Astrocyte (in vitro differentiated cells and primary cell): ENCODE measurements at regions not wholly inside any gene's neighbourhood (a gene's known extent, or its start where the extent isn't known, plus 50 kb on each side); places are given as distances from the start of the nearest gene placed in this dataset.

Experiments used
- DNase-seq: peaks from one replicate; pipeline ENCODE4 v3.0.0-alpha.2; 2010; ENCODE audit warnings: low read depth
- FAIRE-seq: peaks from 2 replicates; lab custom pipeline; 2011; peaks lifted over from hg19 to GRCh38; lab: Jason Lieb, UNC
- H2AFZ ChIP-seq: 2 replicates; pipeline ENCODE4 v1.6.0; 2012; ENCODE audit warnings: low read depth, low read length, inconsistent platforms
- H3K27ac ChIP-seq: 2 replicates; pipeline ENCODE4 v1.5.1; 2011; ENCODE audit warnings: low read depth, low read length, inconsistent platforms
- H3K27me3 ChIP-seq: 2 replicates; pipeline ENCODE4 v1.6.0; 2011; ENCODE audit warnings: low read length, inconsistent platforms; ENCODE audit not compliant: insufficient read depth
- H3K36me3 ChIP-seq: 2 replicates; pipeline ENCODE4 v1.5.1; 2011; ENCODE audit warnings: low read length, inconsistent platforms; ENCODE audit not compliant: insufficient read depth
- H3K4me1 ChIP-seq: 2 replicates; pipeline ENCODE4 v1.5.1; 2011; ENCODE audit warnings: low read length, inconsistent platforms; ENCODE audit not compliant: insufficient read depth
- H3K4me2 ChIP-seq: 2 replicates; pipeline ENCODE4 v1.6.0; 2012; ENCODE audit warnings: low read length, inconsistent platforms
- H3K4me3 ChIP-seq: 2 replicates; pipeline ENCODE4 v1.5.1; 2011; ENCODE audit warnings: low read depth, mild to moderate bottlenecking, low read length, inconsistent platforms; ENCODE audit not compliant: insufficient read depth
- H3K79me2 ChIP-seq: 2 replicates; pipeline ENCODE4 v1.6.0; 2012; ENCODE audit warnings: mild to moderate bottlenecking, low read length, inconsistent platforms; ENCODE audit not compliant: insufficient read depth
- H3K9ac ChIP-seq: 2 replicates; pipeline ENCODE4 v1.6.0; 2012; ENCODE audit warnings: mild to moderate bottlenecking, low read length, inconsistent platforms
- H3K9me3 ChIP-seq: 2 replicates; pipeline ENCODE4 v1.5.1; 2012; ENCODE audit warnings: low read depth, mild to moderate bottlenecking, low read length, inconsistent platforms; ENCODE audit not compliant: insufficient read depth
- H4K20me1 ChIP-seq: 2 replicates; pipeline ENCODE4 v1.6.0; 2012; ENCODE audit warnings: low read length, inconsistent platforms; ENCODE audit not compliant: insufficient read depth
- H3K27ac Mint-ChIP-seq: one replicate; pipeline ENCODE4 v1.8.0; 2021; ENCODE audit warnings: mild to moderate bottlenecking, mixed read lengths; ENCODE audit not compliant: unreplicated experiment
- H3K27me3 Mint-ChIP-seq: one replicate; pipeline ENCODE4 v1.8.0; 2021; ENCODE audit warnings: low read depth, mixed read lengths; ENCODE audit not compliant: unreplicated experiment
- H3K36me3 Mint-ChIP-seq: one replicate; pipeline ENCODE4 v1.8.0; 2021; ENCODE audit warnings: low read depth, mixed read lengths; ENCODE audit not compliant: unreplicated experiment
- H3K4me1 Mint-ChIP-seq: one replicate; pipeline ENCODE4 v1.8.0; 2021; ENCODE audit warnings: low read depth, mixed read lengths; ENCODE audit not compliant: unreplicated experiment
- H3K4me3 Mint-ChIP-seq: one replicate; pipeline ENCODE4 v1.8.0; 2021; ENCODE audit warnings: mild to moderate bottlenecking, moderate library complexity, mixed read lengths; ENCODE audit not compliant: unreplicated experiment
- H3K9me3 Mint-ChIP-seq: one replicate; pipeline ENCODE4 v1.8.0; 2021; ENCODE audit warnings: mild to moderate bottlenecking, mixed read lengths; ENCODE audit not compliant: unreplicated experiment
- EZH2 ChIP-seq: IDR thresholded peaks from 2 replicates; pipeline ENCODE4 v1.6.1; 2012; ENCODE audit warnings: mild to moderate bottlenecking, low read length, inconsistent platforms; ENCODE audit not compliant: insufficient read depth
- TF ChIP-seq, protein P1 (sequence below): IDR thresholded peaks from 2 replicates; pipeline ENCODE4 v1.5.1; 2011; ENCODE audit warnings: low read depth, mild to moderate bottlenecking, inconsistent platforms, low read length, moderate library complexity; ENCODE audit not compliant: insufficient read depth

DNA sequence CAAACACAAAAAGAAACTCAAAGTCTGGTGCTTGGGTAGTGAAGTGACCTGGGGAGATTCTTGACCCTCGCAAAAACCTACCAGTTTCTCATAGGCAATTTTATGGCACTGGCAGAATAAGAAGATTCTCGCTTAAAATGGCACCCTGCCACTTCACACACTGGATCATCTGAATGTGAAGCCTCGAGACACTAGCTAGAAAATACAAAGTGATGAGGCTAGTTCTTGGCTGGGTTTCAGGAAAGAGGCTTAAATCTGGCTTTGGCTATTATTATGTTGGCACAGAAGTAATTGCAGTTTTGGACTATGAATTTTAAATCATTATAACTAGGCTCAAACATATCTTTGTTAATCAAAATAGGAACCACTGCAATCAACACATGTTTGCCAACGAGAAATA is 634.7 kb upstream of the BOD1L1 start:
- Histone ChIP-seq H2AFZ (no peak overlapping the region), H3K27me3 (no peaks in the 10 kb centered on the region), H3K4me1 (no peaks in the 10 kb centered on the region), H3K36me3 (no peaks in the 10 kb centered on the region), H3K4me2 (no peak overlapping the region), H3K27ac (no peak overlapping the region), H3K9me3 (no peaks in the 10 kb centered on the region), H3K79me2 (no peaks in the 10 kb centered on the region), H3K9ac (no peak overlapping the region), H4K20me1 (no peaks in the 10 kb centered on the region), H3K4me3 (no peak overlapping the region)
- no peak for DNase-seq
- no peak for FAIRE-seq
- H3K4me1 Mint-ChIP-seq = no peaks in the 10 kb centered on the region
- TF ChIP-seq, protein P1, sequence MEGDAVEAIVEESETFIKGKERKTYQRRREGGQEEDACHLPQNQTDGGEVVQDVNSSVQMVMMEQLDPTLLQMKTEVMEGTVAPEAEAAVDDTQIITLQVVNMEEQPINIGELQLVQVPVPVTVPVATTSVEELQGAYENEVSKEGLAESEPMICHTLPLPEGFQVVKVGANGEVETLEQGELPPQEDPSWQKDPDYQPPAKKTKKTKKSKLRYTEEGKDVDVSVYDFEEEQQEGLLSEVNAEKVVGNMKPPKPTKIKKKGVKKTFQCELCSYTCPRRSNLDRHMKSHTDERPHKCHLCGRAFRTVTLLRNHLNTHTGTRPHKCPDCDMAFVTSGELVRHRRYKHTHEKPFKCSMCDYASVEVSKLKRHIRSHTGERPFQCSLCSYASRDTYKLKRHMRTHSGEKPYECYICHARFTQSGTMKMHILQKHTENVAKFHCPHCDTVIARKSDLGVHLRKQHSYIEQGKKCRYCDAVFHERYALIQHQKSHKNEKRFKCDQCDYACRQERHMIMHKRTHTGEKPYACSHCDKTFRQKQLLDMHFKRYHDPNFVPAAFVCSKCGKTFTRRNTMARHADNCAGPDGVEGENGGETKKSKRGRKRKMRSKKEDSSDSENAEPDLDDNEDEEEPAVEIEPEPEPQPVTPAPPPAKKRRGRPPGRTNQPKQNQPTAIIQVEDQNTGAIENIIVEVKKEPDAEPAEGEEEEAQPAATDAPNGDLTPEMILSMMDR = no peak
- TF ChIP-seq EZH2 = no peak
- H3K9me3 Mint-ChIP-seq = peaks cover 3% of the 10 kb centered on the region
- H3K36me3 Mint-ChIP-seq = no peaks in the 10 kb centered on the region
- no peak overlapping the region for H3K27ac Mint-ChIP-seq
- peaks cover 2% of the 10 kb centered on the region for H3K27me3 Mint-ChIP-seq
- no peak overlapping the region for H3K4me3 Mint-ChIP-seq

DNA sequence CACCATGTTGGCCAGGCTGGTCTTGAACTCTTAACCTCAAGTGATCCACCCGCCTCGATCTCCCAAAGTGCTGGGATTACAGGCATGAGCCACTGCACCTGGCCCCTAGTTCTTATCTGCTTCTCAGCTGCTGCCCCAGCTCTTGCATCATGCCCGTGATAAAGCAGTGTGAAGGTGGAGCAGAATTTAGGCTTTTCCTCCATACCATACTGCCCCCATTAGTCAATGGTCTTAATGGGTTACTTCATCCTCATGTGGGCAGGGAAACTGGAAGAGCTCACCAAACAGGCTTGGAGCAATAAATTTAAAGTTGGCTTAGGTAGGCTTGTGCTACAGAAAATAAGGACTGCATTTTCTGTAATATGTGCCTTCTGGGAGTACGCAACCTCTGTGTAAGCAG is 636.9 kb upstream of the BOD1L1 start:
- H4K20me1 ChIP-seq = no peaks in the 10 kb centered on the region
- H3K4me3 Mint-ChIP-seq = no peak overlapping the region
- no peak overlapping the region for H2AFZ ChIP-seq
- no peak for DNase-seq
- H3K4me2 ChIP-seq = no peak overlapping the region
- FAIRE-seq = no peak
- no peak overlapping the region for H3K27ac Mint-ChIP-seq
- peaks cover 3% of the 10 kb centered on the region for H3K9me3 Mint-ChIP-seq
- H3K36me3 Mint-ChIP-seq = no peaks in the 10 kb centered on the region
- H3K36me3 ChIP-seq = no peaks in the 10 kb centered on the region
- no peaks in the 10 kb centered on the region for H3K9me3 ChIP-seq
- H3K4me3 ChIP-seq = no peak overlapping the region
- H3K4me1 Mint-ChIP-seq = no peaks in the 10 kb centered on the region
- H3K27me3 Mint-ChIP-seq = peaks cover 2% of the 10 kb centered on the region
- H3K79me2 ChIP-seq = no peaks in the 10 kb centered on the region
- H3K4me1 ChIP-seq = no peaks in the 10 kb centered on the region
- no peak overlapping the region for H3K9ac ChIP-seq
- H3K27ac ChIP-seq = no peak overlapping the region
- TF ChIP-seq EZH2 = no peak
- TF ChIP-seq, protein P1 = no peak
- H3K27me3 ChIP-seq = no peaks in the 10 kb centered on the region

DNA sequence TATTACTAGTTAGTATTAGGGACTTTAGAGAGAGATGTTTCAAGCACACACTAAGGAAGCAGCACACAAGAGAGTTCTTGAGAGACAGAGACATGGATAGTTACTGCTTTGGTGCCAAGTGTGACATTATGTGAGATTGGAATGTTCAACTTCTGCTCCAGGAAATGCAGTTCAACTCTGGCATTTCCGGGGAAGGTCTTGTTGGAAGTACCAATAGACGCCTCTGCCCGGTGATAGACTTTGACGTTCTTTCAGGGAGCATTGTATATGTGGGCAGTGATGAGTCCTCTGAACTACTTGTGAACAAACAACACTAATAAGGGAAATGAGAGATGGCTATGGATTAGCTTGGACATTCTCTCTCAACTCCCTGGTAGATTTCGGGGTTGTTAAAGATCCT is 638.1 kb upstream of the BOD1L1 start:
- Histone ChIP-seq H3K4me3 (no peak overlapping the region), H3K27me3 (no peaks in the 10 kb centered on the region), H3K27ac (no peak overlapping the region), H3K79me2 (no peaks in the 10 kb centered on the region), H4K20me1 (no peaks in the 10 kb centered on the region), H3K4me2 (no peak overlapping the region), H2AFZ (no peak overlapping the region), H3K4me1 (no peaks in the 10 kb centered on the region), H3K9me3 (no peaks in the 10 kb centered on the region), H3K36me3 (no peaks in the 10 kb centered on the region), H3K9ac (no peak overlapping the region)
- no peaks in the 10 kb centered on the region for H3K27me3 Mint-ChIP-seq
- DNase-seq = no peak
- FAIRE-seq = no peak
- no peaks in the 10 kb centered on the region for H3K4me1 Mint-ChIP-seq
- H3K36me3 Mint-ChIP-seq = no peaks in the 10 kb centered on the region
- H3K4me3 Mint-ChIP-seq = no peak overlapping the region
- peaks cover 3% of the 10 kb centered on the region for H3K9me3 Mint-ChIP-seq
- TF ChIP-seq EZH2 = no peak
- TF ChIP-seq, protein P1 = no peak
- no peak overlapping the region for H3K27ac Mint-ChIP-seq
